ENCODE measurements at regions not wholly inside any gene's neighbourhood (a gene's known extent, or its start where the extent isn't known, plus 50 kb on each side); places are given as distances from the start of the nearest gene placed in this dataset.
"Not testable (repeated sequence)": the region's sequence is repeated elsewhere in the genome, so short reads cannot be mapped to it uniquely, and the experiment has no call there.

- Histone ChIP-seq H3K36me3 (no peaks in the 10 kb centered on the region), H3K4me1 (no peaks in the 10 kb centered on the region), H3K27me3 (peaks cover 0 to 3% (median 0%) of the 10 kb centered on the region in 3 donors), H3K4me3 (no peak overlapping the region), H3K27ac (no peak overlapping the region), H3K9me3 (no peaks in the 10 kb centered on the region)
- ATAC-seq = no peak
- DNase-seq = no peak
- intact Hi-C loops (cut with DNase I; ENCODE audit: low total_unique reads) (no loop called here), in situ Hi-C loops (cut with MboI; ENCODE audit: low sequenced_read_pairs in 4 of 4) (no loop called here)
- TF ChIP-seq CTCF (IDR thresholded peaks at IDR 0.05 in 4 of 5, conservative IDR thresholded peaks at IDR 0.05 in 1 of 5) (no peak), POLR2A (IDR thresholded peaks at IDR 0.05) (no peak)
Observed at GRCh38 chr6:20274137-20274536, 61.9 kb upstream of the MBOAT1 start.

GRCh38 chr6:20275837-20276236 is 63.6 kb upstream of the MBOAT1 start:
- H3K36me3 ChIP-seq; DNase-seq; H3K27me3 ChIP-seq; intact Hi-C loops (cut with DNase I; ENCODE audit: low total_unique reads); H3K4me1 ChIP-seq; in situ Hi-C loops (cut with MboI; ENCODE audit: low sequenced_read_pairs in 4 of 4); H3K9me3 ChIP-seq; H3K4me3 ChIP-seq; H3K27ac ChIP-seq; ATAC-seq: not testable (repeated sequence)

GRCh38 chr6:20277724-20278123 is 65.5 kb upstream of the MBOAT1 start:
- in situ Hi-C loops (cut with MboI; ENCODE audit: low sequenced_read_pairs in 4 of 4); H3K27me3 ChIP-seq; intact Hi-C loops (cut with DNase I; ENCODE audit: low total_unique reads); H3K4me3 ChIP-seq; H3K27ac ChIP-seq; DNase-seq; ATAC-seq; H3K9me3 ChIP-seq; H3K36me3 ChIP-seq; H3K4me1 ChIP-seq: not testable (repeated sequence)

- DNase-seq (no peak), ATAC-seq (no peak)
- H3K4me3 ChIP-seq = no peak overlapping the region
- H3K4me1 ChIP-seq = no peaks in the 10 kb centered on the region
- H3K27ac ChIP-seq = no peak overlapping the region
- H3K36me3 ChIP-seq = no peaks in the 10 kb centered on the region
- in situ Hi-C loops (cut with MboI; ENCODE audit: low sequenced_read_pairs in 4 of 4) = no loop called here
- no peaks in the 10 kb centered on the region for H3K9me3 ChIP-seq
- intact Hi-C loops (cut with DNase I; ENCODE audit: low total_unique reads) = no loop called here
- H3K27me3 ChIP-seq = peaks cover 0 to 3% (median 0%) of the 10 kb centered on the region in 3 donors
- TF ChIP-seq CTCF (IDR thresholded peaks at IDR 0.05 in 4 of 5, conservative IDR thresholded peaks at IDR 0.05 in 1 of 5) (no peak), POLR2A (IDR thresholded peaks at IDR 0.05) (no peak)
Observed at GRCh38 chr6:20279051-20279450, 66.8 kb upstream of the MBOAT1 start.

- no peak for DNase-seq
- TF ChIP-seq CTCF (IDR thresholded peaks at IDR 0.05 in 4 of 5, conservative IDR thresholded peaks at IDR 0.05 in 1 of 5) (no peak), POLR2A (IDR thresholded peaks at IDR 0.05) (no peak)
- no peak for ATAC-seq
- intact Hi-C loops (cut with DNase I; ENCODE audit: low total_unique reads) = no loop called here
- no peak overlapping the region for H3K4me3 ChIP-seq
- H3K27ac ChIP-seq = no peak overlapping the region
- in situ Hi-C loops (cut with MboI; ENCODE audit: low sequenced_read_pairs in 4 of 4) = no loop called here
- H3K4me1 ChIP-seq = no peaks in the 10 kb centered on the region
- peaks cover 0 to 3% (median 0%) of the 10 kb centered on the region in 3 donors for H3K27me3 ChIP-seq
- H3K9me3 ChIP-seq = no peaks in the 10 kb centered on the region
- H3K36me3 ChIP-seq = no peaks in the 10 kb centered on the region
Observed at GRCh38 chr6:20279608-20280287, 67.5 kb upstream of the MBOAT1 start.

GRCh38 chr6:20280288-20280621 is 68.0 kb upstream of the MBOAT1 start:
- no peaks in the 10 kb centered on the region for H3K4me1 ChIP-seq
- intact Hi-C loops (cut with DNase I; ENCODE audit: low total_unique reads) = no loop called here
- no peak overlapping the region for H3K4me3 ChIP-seq
- peaks cover 0 to 3% (median 0%) of the 10 kb centered on the region in 3 donors for H3K27me3 ChIP-seq
- no peak overlapping the region for H3K27ac ChIP-seq
- H3K36me3 ChIP-seq = no peaks in the 10 kb centered on the region
- no peak for DNase-seq
- TF ChIP-seq CTCF (IDR thresholded peaks at IDR 0.05 in 4 of 5, conservative IDR thresholded peaks at IDR 0.05 in 1 of 5) (no peak), POLR2A (IDR thresholded peaks at IDR 0.05) (no peak)
- in situ Hi-C loops (cut with MboI; ENCODE audit: low sequenced_read_pairs in 4 of 4) = no loop called here
- H3K9me3 ChIP-seq = no peaks in the 10 kb centered on the region
- ATAC-seq = no peak

All from gastrocnemius medialis (tissue), 4 donors.